SK-N-SH (cell line): ENCODE measurements at regions not wholly inside any gene's neighbourhood (a gene's known extent, or its start where the extent isn't known, plus 50 kb on each side); places are given as distances from the start of the nearest gene placed in this dataset.

Experiments
- CTCF ChIP-seq: fragments of 200-600 bp; sonication (generic); IDR thresholded peaks from 2 replicates; pipeline ENCODE4 v1.6.1; 2017; ENCODE audit warnings: antibody characterized with exemption, mild to moderate bottlenecking, moderate library complexity
- ELF1 ChIP-seq: IDR thresholded peaks from 2 replicates; pipeline ENCODE4 v1.4.0; 2012
- REST ChIP-seq: IDR thresholded peaks from 2 replicates; pipeline ENCODE4 v1.6.1; 2012; ENCODE audit warnings: mild to moderate bottlenecking, low read depth, low read length, moderate library complexity
- SIN3A ChIP-seq: IDR thresholded peaks from 2 replicates; pipeline ENCODE4 v1.6.1; 2012; ENCODE audit warnings: low read depth, mild to moderate bottlenecking, low read length, moderate library complexity, borderline replicate concordance

- no peak for TF ChIP-seq SIN3A
- TF ChIP-seq ELF1 = no peak
- TF ChIP-seq CTCF = no peak
- no peak for TF ChIP-seq REST
Observed at GRCh38 chr10:23514321-23514720, 75.4 kb downstream of the OTUD1 start.
